Sigmoid colon (tissue), 6 donors: ENCODE measurements at regions not wholly inside any gene's neighbourhood (a gene's known extent, or its start where the extent isn't known, plus 50 kb on each side); places are given as distances from the start of the nearest gene placed in this dataset.
A peak's percentile ranks its signal among the peaks of the same experiment; 100 is the strongest.

ENCODE experiments used
- DNase-seq: peaks from one replicate; pipeline ENCODE4 v3.0.0-alpha.2; 2019
- H3K27ac ChIP-seq, 4 donors: fragments of 200-600 bp; sonication (generic); one replicate each; pipeline ENCODE4 v1.5.1; 2016 to 2019; ENCODE audit warnings: mild to moderate bottlenecking in 1 of 4
- H3K27me3 ChIP-seq, 3 donors: fragments of 200-600 bp; sonication (generic); one replicate each; pipeline ENCODE4 v1.5.1; 2019; ENCODE audit warnings: mild to moderate bottlenecking in 1 of 3
- H3K36me3 ChIP-seq, 4 donors: fragments of 200-600 bp; sonication (generic); one replicate each; pipeline ENCODE4 v1.5.1; 2016 to 2019
- H3K4me1 ChIP-seq, 4 donors: fragments of 200-600 bp; sonication (generic); one replicate each; pipeline ENCODE4 v1.5.1; 2017 to 2019
- H3K4me3 ChIP-seq, 4 donors: fragments of 200-600 bp; sonication (generic); one replicate each; pipeline ENCODE4 v1.5.1; 2017 to 2019; ENCODE audit warnings: mild to moderate bottlenecking in 2 of 4, moderate library complexity in 1 of 4
- H3K9me3 ChIP-seq, 4 donors: fragments of 200-600 bp in 3 of 4; sonication (generic) in 3 of 4; one replicate each; pipeline versions ENCODE4 v1.5.1 to v1.6.1; 2013 to 2019
- EP300 ChIP-seq, 4 donors: sonication (generic); formaldehyde crosslinking; IDR thresholded peaks; one replicate each; pipeline ENCODE4 v1.6.1; 2017; ENCODE audit warnings: antibody characterized with exemption in 4 of 4
- POLR2A ChIP-seq, 2 donors: fragments of 450-650 bp; IDR thresholded peaks; one replicate each; pipeline ENCODE4 v1.6.1; 2016; ENCODE audit warnings: antibody characterized with exemption in 2 of 2, mild to moderate bottlenecking in 2 of 2, moderate library complexity in 2 of 2
- POLR2AphosphoS5 ChIP-seq, 4 donors: sonication (generic); formaldehyde crosslinking; IDR thresholded peaks; one replicate each; pipeline ENCODE4 v1.6.1; 2017; ENCODE audit warnings: antibody characterized with exemption in 4 of 4
- WGBS, 2 donors: extraction: QIAGEN DNeasy Blood & Tissue Kit; methylation state at CpG; one replicate each; pipeline ENCODE4 v1.1.7; 2013; 5-methylcytosine and 5-hydroxymethylcytosine counted together
- intact Hi-C: fragments of 100-400 bp; cut with DNase I; formaldehyde crosslinking; loops from one replicate; pipeline ENCODE4 v1.15.1; 2023
- TF ChIP-seq, protein P1 (sequence below), 4 experiments: fragments of 450-650 bp in 3 of 4; fragments of 200-600 bp in 1 of 4; IDR thresholded peaks; one replicate each; pipeline ENCODE4 v1.5.1; 2016 to 2019; ENCODE audit warnings: antibody characterized with exemption in 4 of 4, mild to moderate bottlenecking in 3 of 4, moderate library complexity in 2 of 4
- donor health status: healthy with polysubstance abuse.
- donor health status: healthy.

DNA sequence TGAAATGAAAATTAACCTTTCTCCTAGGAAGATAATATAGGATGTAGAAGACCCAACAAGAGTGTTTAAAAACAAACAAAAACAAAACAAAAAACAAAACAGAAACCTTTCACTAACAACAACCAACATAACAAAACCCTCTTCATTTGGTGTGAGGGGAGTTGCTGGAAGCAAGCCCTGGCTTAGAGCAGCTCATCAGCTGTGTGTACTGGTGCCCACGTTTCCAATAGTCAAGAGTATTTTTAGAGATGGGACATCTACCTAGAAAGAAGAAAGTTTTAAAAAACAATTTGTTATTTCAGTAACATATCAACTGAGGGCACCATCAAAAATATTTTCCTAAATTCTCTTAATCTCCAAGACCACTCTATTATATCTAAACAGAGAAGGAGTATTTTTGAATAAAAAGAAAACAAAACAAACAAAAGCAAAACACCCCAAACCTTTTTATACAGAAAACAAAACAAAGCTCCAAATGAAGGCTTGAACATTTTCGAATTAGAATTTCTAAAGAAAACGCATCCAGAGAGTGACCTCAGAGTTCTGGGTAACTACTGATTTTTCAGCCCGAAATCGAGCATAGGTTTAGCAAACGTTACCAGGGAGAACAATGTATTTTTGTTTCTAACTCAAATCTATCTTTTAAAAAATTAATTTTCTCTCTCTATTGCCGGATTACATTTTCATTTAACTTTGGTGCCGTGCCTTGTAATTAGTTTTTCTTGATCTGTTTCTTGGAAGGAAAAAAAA, 134.6 kb downstream of the INSIG2 start:
- Histone ChIP-seq H3K9me3 (no peaks in the 10 kb centered on the region), H3K36me3 (no peaks in the 10 kb centered on the region), H3K4me1 (peaks cover 0 to 15% (median 14%) of the 10 kb centered on the region in 4 donors), H3K4me3 (no peak overlapping the region), H3K27ac (no peak overlapping the region), H3K27me3 (peaks cover 41 to 90% (median 49%) of the 10 kb centered on the region in 3 donors)
- WGBS, 2 donors, result 9 to 12% methylated on average over 8 of the region's 8 CpGs
- intact Hi-C loops, result loop anchor here (2.0 to 5.0 kb wide), 2 partner anchors 36 to 632 kb away; no protein-coding TSS in a partner anchor
- TF ChIP-seq POLR2A (IDR thresholded peaks at IDR 0.05), result no peak
- TF ChIP-seq POLR2AphosphoS5 (IDR thresholded peaks at IDR 0.05), result peak in 3 of 4 donors; percentile 17 to 58 (median 50)
- DNase-seq, result no peak

DNA sequence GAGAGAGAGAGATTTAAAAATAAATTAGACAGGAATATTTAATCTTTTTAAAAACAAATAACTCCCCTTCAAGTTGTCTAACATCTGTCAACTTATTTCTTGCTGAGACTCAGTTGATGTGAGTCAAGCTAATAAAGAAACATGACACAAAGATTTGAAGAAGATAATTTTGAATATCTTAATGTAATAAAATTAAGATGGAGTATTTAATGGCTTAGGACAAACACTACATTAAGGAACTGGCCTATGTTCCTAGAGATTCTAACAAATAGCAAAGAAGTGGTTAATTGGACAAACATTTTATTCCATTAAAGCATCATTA, 134.0 kb downstream of the INSIG2 start:
- peaks cover 41 to 90% (median 49%) of the 10 kb centered on the region in 3 donors for H3K27me3 ChIP-seq
- intact Hi-C loops, result loop anchor here (2.0 to 5.0 kb wide), 2 partner anchors 35 to 633 kb away; no protein-coding TSS in a partner anchor

DNA sequence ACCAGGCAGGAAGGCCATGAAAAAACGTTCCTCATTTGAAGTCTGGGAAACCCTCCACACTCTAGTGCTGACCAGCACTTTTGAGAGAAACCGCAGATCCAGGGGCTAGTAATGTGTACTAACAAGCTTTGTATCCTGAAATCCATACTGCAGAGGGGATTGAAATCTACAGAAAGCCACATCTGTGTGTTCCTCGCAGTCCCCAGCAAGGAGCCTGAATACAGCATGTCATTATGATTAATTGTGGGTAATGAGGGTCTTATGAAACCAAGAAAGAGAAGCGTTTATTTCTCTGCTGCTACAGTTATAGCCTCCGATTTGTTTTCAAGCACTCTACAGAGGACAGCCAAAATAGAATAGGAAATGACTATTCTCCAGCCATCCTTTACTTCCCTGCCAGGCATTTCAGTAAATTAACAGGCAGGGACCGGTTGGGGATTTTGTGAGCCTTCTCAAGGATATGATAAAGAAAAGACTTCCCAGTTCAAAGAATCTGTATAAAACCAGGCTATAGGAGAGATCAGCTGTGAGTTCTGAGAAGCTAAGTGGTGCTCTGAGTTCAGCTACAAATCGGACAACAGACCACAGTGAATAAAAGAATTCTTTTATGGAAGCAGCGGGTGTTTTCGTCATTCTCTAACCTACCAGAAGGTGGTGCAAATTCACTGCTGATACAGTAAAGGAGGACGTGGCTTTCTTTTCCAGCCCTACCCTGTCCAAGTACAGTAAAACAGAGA, 133.4 kb downstream of the INSIG2 start:
- Histone ChIP-seq H3K27ac (no peak overlapping the region), H3K9me3 (no peaks in the 10 kb centered on the region), H3K4me1 (peaks cover 0 to 15% (median 14%) of the 10 kb centered on the region in 4 donors), H3K27me3 (peaks cover 41 to 87% (median 49%) of the 10 kb centered on the region in 3 donors), H3K4me3 (no peak overlapping the region), H3K36me3 (no peaks in the 10 kb centered on the region)
- intact Hi-C loops, result loop anchor here (2.0 to 5.0 kb wide), 2 partner anchors 34 to 633 kb away; no protein-coding TSS in a partner anchor
- TF ChIP-seq, protein P1, sequence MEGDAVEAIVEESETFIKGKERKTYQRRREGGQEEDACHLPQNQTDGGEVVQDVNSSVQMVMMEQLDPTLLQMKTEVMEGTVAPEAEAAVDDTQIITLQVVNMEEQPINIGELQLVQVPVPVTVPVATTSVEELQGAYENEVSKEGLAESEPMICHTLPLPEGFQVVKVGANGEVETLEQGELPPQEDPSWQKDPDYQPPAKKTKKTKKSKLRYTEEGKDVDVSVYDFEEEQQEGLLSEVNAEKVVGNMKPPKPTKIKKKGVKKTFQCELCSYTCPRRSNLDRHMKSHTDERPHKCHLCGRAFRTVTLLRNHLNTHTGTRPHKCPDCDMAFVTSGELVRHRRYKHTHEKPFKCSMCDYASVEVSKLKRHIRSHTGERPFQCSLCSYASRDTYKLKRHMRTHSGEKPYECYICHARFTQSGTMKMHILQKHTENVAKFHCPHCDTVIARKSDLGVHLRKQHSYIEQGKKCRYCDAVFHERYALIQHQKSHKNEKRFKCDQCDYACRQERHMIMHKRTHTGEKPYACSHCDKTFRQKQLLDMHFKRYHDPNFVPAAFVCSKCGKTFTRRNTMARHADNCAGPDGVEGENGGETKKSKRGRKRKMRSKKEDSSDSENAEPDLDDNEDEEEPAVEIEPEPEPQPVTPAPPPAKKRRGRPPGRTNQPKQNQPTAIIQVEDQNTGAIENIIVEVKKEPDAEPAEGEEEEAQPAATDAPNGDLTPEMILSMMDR (IDR thresholded peaks at IDR 0.05), result peak in 3 of 4 experiments; percentile 51 to 56 (median 53)
- no peak for TF ChIP-seq POLR2AphosphoS5 (IDR thresholded peaks at IDR 0.05)
- WGBS, 2 donors, result 19 to 23% methylated on average over 10 of the region's 10 CpGs
- no peak for DNase-seq

More for the DNA sequence above, 134.0 kb downstream of the INSIG2 start:
- Histone ChIP-seq H3K27ac (no peak overlapping the region), H3K36me3 (no peaks in the 10 kb centered on the region), H3K4me1 (peaks cover 0 to 15% (median 14%) of the 10 kb centered on the region in 4 donors), H3K9me3 (no peaks in the 10 kb centered on the region), H3K4me3 (no peak overlapping the region)
- no peak for DNase-seq
- no peak for TF ChIP-seq POLR2AphosphoS5 (IDR thresholded peaks at IDR 0.05)
- no peak for TF ChIP-seq EP300 (IDR thresholded peaks at IDR 0.05)
- TF ChIP-seq, protein P1 (IDR thresholded peaks at IDR 0.05), result no peak

DNA sequence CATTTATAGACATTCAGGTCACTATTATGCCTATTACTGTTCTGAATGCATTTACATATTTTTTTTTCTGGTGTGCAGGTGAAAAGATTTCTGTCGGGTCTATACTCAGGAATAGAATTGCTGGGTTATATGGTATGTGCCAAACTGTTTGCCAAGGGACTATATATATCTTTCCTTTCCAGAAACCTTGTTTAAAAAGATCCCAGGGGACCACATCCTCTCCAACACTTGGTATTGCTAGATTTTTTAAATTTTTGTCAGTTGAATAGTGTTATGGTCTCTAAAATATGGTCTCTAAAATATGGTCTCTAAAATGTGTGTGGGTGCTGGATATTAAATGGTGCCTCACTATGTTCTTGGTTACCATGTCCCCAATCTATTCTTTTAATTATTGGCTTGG, 131.3 kb downstream of the INSIG2 start:
- no peak for DNase-seq
- intact Hi-C loops, result loop anchor here (5.0 kb wide), 1 partner anchor 32 kb away; no protein-coding TSS in a partner anchor
- 37 to 66% methylated on average over 1 of the region's 1 CpG for WGBS, 2 donors
- peaks cover 35 to 81% (median 36%) of the 10 kb centered on the region in 3 donors for H3K27me3 ChIP-seq
- H3K4me3 ChIP-seq, result no peak overlapping the region
- H3K4me1 ChIP-seq, result peaks cover 0 to 15% (median 13%) of the 10 kb centered on the region in 4 donors
- H3K27ac ChIP-seq, result no peak overlapping the region
- H3K9me3 ChIP-seq, result no peaks in the 10 kb centered on the region
- no peaks in the 10 kb centered on the region for H3K36me3 ChIP-seq
- TF ChIP-seq POLR2A (IDR thresholded peaks at IDR 0.05) (no peak), POLR2AphosphoS5 (IDR thresholded peaks at IDR 0.05) (no peak), EP300 (IDR thresholded peaks at IDR 0.05) (no peak)
- TF ChIP-seq, protein P1 (IDR thresholded peaks at IDR 0.05), result no peak

DNA sequence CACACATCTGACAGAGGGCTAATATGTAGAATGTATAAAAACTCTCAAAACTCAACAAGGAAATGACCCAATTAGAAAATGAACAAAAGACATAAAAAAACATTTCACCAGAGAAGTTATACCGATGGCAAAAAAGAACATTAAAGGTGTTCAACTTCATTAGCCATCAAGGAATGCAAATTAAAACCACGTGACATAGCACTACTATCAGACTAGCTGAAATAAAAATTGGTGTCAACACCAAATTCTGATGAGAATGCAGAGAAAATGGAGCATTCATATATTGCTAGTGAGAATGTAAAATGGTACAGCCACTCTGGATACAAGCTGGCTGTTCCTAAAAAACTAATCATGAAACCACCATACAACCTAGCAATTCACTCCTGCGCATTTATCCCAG, 128.0 kb downstream of the INSIG2 start:
- no peak for TF ChIP-seq EP300 (IDR thresholded peaks at IDR 0.05)
- TF ChIP-seq POLR2AphosphoS5 (IDR thresholded peaks at IDR 0.05), result no peak
- TF ChIP-seq, protein P1 (IDR thresholded peaks at IDR 0.05), result no peak
- no peak for TF ChIP-seq POLR2A (IDR thresholded peaks at IDR 0.05)
- no peak for DNase-seq
- Histone ChIP-seq H3K27ac (no peak overlapping the region), H3K4me1 (no peaks in the 10 kb centered on the region), H3K9me3 (peaks cover 0 to 3% (median 0%) of the 10 kb centered on the region in 4 donors), H3K27me3 (peaks cover 2 to 52% (median 8%) of the 10 kb centered on the region in 3 donors), H3K4me3 (no peak overlapping the region), H3K36me3 (no peaks in the 10 kb centered on the region)
- intact Hi-C loops, result no loop called here
- 72 to 81% methylated on average over 3 of the region's 3 CpGs for WGBS, 2 donors
